HG02852 (cell line): ENCODE measurements at regions not wholly inside any gene's neighbourhood (a gene's known extent, or its start where the extent isn't known, plus 50 kb on each side); places are given as distances from the start of the nearest gene placed in this dataset.

ENCODE experiments used
- ATAC-seq: cut with Tn5 transposase; IDR thresholded peaks from one replicate; pipeline ENCODE4 v1.9.1; 2021; ENCODE audit warnings: mild to moderate bottlenecking, moderate library complexity; ENCODE audit not compliant: unreplicated experiment

DNA sequence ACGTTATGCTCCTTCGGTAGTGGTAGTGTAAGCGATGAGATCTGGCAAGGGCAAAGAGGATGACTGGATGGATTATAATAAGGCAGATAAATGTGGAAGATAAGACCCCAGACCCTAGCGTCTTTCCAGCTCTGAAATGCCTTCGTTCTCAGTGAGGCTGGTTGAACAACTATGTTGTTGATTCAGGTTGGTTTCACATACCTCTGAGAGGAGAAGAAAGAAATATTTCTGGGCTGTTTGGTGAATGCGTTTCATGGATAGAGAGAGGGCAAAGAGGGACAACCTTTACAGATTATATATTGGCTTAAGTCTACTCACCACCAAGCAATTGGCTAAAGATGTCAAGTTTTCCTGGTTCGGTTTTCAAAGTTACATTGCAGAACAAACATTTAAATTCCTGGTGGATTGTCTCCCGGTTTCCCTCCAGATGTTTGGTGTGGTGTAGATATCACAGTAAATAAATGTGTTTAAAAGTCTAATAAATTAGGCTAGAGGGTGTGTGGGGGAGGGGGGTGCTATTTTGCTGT lies 190.1 kb upstream of the GLI2 start:
- ATAC-seq: no peak

- no peak for ATAC-seq
Measured at GRCh38 chr2:120546048-120546864, 189.4 kb upstream of the GLI2 start.

GRCh38 chr2:120546865-120547390 lies 188.7 kb upstream of the GLI2 start:
- no peak for ATAC-seq

GRCh38 chr2:120547662-120548061 lies 188.0 kb upstream of the GLI2 start:
- ATAC-seq: no peak

- ATAC-seq: no peak
Measured at GRCh38 chr2:120548627-120549608, 186.8 kb upstream of the GLI2 start.

DNA sequence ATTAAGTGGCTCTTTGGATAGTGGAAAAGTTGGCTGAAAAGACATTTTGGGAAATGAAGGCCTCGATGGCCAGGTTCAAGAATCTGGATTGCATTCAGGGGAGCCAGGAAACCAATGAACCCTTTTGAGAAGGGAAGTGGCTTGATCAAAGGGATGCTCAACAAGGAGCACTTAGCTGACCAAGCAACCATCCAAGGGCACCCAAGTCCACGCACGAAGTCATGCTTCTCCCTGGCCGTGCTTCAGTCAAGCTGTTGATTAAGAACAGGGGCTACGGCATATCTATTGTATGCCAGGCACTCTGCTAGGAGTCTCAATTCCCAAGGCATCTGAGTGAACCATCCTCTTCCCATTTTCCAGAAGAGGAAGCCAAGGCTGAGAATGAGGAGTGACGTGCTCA lies 185.8 kb upstream of the GLI2 start:
- no peak for ATAC-seq

GRCh38 chr2:120550282-120550681 lies 185.4 kb upstream of the GLI2 start:
- ATAC-seq: no peak

DNA sequence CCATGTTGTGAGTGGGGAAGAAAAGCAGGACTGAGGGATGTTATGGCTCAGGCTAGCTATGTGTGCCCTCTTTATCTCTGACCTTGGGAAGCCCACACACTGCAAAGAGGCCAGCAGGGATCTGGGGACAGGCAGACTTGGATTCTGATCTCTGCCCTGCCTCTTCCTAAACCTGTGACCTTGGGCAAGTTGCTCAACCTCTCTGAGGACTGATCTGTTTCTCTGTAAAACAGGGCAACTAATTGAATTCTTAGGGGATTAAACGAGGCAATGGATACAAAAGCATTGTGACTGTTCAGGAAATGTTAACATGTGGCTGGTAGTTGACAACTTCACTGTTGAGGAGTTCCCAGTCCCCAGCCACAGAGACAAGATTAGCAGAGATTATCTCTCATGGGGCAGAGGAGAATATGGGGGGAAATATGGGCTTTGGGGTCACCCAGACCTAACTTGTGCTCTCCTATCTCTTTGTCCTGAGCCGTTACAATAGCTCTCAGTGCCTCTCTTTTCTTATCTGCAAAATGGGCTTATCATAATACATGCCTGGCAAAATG lies 184.7 kb upstream of the GLI2 start:
- ATAC-seq: no peak

DNA sequence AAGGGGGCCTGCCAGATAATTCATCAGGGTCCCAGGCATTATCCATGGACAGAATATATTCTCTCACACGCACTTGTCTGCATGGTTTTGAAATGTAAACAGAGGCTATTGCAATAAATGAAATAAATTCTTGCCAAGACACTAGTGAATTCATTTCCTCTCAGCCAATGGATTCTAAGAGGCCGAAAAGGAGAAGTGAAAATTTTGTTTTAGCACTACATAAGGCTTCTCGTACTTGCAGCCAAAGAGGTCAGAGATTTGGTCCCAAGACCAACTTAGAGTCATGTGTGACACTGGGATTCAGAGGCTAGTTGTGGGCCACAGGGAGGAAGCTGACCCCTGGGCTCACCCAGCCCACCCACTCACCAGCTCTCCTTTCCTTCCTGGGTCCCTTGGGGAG lies 184.1 kb upstream of the GLI2 start:
- no peak for ATAC-seq

DNA sequence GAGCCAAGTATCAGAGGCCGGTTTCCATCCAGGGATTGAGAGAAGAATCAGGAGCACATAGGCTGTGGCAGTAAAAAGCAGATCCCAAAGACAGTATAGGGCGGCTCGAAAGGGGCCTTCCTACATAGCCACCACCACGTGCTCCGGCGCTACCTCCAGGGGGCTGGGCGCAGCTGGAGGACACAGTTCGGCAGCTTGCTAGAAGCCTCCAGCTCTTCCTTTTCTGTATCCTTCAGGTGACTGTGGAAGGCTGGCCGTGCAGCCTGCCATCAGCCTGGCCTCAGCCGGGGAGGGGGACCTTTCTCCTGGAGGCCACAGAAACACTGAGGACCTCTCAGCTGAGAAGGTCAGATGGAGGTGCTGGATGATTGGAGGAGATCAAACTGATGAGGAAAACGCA lies 183.6 kb upstream of the GLI2 start:
- no peak for ATAC-seq

- ATAC-seq: no peak
Measured at GRCh38 chr2:120552800-120553481, 182.7 kb upstream of the GLI2 start.

DNA sequence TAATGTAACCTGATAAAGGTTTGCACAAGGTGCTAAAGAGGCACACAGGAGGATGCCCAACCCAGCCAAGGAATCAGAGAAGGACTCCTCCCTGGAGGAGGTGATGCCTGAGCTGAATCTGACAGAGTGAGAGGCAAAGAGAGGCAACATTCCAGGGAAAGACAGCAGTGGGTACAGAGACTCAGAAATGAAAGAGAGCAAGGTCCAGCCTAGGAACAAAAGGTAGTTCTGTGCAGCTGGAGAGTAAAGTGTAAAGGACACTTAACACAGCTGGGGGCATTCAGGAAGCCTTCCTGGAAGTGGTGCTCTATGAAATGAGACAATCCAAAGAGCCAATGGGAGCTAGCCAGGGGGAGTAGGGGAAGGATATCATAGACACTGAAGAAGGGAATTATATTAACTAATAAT lies 181.0 kb upstream of the GLI2 start:
- no peak for ATAC-seq

DNA sequence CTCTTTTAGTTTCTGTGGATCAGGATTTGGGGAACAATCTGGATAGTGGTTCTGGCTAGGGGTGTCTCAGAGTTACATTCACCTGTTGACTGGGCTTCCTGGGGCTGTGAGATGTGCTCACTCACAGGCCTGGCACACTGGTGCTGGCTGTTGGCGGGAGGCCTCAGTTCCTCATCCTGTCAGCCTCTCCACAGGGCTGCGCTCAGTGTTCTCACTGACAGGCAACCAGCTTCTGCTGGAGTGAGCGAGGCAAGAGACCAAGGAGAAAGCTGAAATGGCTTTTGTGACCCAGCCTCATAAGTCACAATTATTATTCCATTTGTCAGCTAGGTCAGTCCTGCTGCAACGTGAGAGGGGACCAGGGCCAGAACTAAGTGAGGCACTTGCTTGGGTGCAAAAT lies 180.6 kb upstream of the GLI2 start:
- no peak for ATAC-seq

DNA sequence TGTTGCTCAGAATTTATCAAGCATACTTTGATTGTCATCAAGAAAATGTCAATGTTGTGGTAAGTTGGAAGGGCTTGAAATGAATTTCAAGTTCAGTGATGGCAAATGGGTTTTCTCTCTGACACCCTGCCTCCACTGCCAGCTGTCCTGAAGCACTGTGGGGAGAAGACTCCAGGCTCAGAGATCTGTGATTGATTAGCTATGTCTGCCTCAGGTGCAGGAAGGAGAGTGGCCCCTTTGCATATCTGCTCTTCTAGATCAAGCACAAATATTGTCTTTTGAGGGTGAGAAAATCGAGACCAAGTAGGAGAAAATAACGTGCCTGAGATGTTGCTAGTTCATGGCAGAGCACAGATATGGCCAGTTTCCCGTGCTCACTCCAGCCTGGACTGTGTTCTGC lies 178.8 kb upstream of the GLI2 start:
- no peak for ATAC-seq

DNA sequence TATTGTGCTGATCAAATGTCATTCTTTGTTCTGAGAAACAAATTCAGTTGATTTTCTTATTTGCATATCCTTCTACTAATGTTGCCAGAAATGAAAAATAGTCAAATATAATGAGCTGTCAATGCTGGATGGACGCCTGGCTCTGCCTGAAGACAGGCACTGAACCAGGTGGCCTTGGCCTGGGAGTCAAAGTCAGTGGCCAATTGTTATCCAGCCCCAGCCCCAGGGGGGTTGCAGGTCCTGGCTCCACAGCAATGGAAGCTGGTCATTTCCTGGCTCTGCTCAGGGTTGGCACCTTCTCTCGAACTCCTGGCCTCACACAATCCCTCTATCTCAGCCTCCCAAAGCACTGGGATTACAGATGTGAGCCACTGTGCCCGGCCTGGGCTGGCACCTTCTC lies 176.8 kb upstream of the GLI2 start:
- no peak for ATAC-seq

GRCh38 chr2:120559401-120559800 lies 176.3 kb upstream of the GLI2 start:
- ATAC-seq: no peak

DNA sequence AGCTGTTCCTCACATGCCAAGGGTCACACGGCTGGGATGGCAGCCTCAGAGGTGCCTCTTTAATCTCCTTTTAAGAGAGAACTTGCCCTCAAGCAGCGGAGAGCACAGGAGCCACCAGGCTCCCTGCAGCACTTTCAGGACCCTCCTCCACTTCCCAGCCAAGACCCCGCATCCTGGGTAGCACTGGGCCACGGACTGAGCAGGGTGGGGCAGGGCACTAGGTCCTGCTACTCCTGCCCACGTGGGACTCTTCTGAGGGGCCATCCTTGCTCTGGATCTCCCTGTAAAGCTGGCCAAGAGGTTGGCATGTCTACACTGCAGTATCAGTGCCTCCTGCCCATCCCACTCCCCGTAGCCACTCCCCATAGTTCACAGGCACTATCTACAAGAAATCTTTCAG lies 175.3 kb upstream of the GLI2 start:
- ATAC-seq: no peak

GRCh38 chr2:120561379-120562035 lies 174.2 kb upstream of the GLI2 start:
- ATAC-seq: no peak

GRCh38 chr2:120562218-120563005 lies 173.3 kb upstream of the GLI2 start:
- no peak for ATAC-seq
